C4-2B (cell line): ENCODE measurements at regions not wholly inside any gene's neighbourhood (a gene's known extent, or its start where the extent isn't known, plus 50 kb on each side); places are given as distances from the start of the nearest gene placed in this dataset.

Source experiments
- H3K27ac ChIP-seq: fragments of 450-650 bp; 2 replicates; pipeline ENCODE4 v1.5.1; 2017
- CTCF ChIP-seq: fragments of 450-650 bp; conservative IDR thresholded peaks from 2 replicates; pipeline ENCODE4 v1.5.1; 2017; ENCODE audit warnings: mild to moderate bottlenecking
- ZFX ChIP-seq: fragments of 450-650 bp; IDR thresholded peaks from 2 replicates; pipeline ENCODE4 v1.6.1; 2017

- TF ChIP-seq CTCF: no peak
- TF ChIP-seq ZFX: no peak
- no peak overlapping the region for H3K27ac ChIP-seq
These were observed 1448.0 kb upstream of the MIR17HG start for GRCh38 chr13:89899302-89900103.

- H3K27ac ChIP-seq: no peak overlapping the region
- TF ChIP-seq CTCF: no peak
- no peak for TF ChIP-seq ZFX
These were observed 1447.3 kb upstream of the MIR17HG start for GRCh38 chr13:89900104-89900765.

- no peak overlapping the region for H3K27ac ChIP-seq
- TF ChIP-seq ZFX: no peak
- TF ChIP-seq CTCF: no peak
These were observed 1445.3 kb upstream of the MIR17HG start for GRCh38 chr13:89902223-89902622.

- TF ChIP-seq ZFX: no peak
- no peak overlapping the region for H3K27ac ChIP-seq
These were observed 1444.4 kb upstream of the MIR17HG start for GRCh38 chr13:89903115-89903514.

GRCh38 chr13:89910166-89910565, 1437.3 kb upstream of the MIR17HG start:
- TF ChIP-seq ZFX: no peak
- TF ChIP-seq CTCF: no peak

GRCh38 chr13:89916551-89916950, 1430.9 kb upstream of the MIR17HG start:
- no peak overlapping the region for H3K27ac ChIP-seq
- TF ChIP-seq ZFX: no peak
- TF ChIP-seq CTCF: no peak

More at GRCh38 chr13:89910166-89910565, 1437.3 kb upstream of the MIR17HG start:
- H3K27ac ChIP-seq: no peak overlapping the region

- TF ChIP-seq CTCF: no peak
- no peak for TF ChIP-seq ZFX
- H3K27ac ChIP-seq: no peak overlapping the region
These were observed 1427.0 kb upstream of the MIR17HG start for GRCh38 chr13:89920461-89920860.

GRCh38 chr13:89923052-89923451, 1424.4 kb upstream of the MIR17HG start:
- TF ChIP-seq CTCF (no peak), ZFX (no peak)
- H3K27ac ChIP-seq: no peak overlapping the region
